OCI-LY7 (cell line): ENCODE measurements at regions not wholly inside any gene's neighbourhood (a gene's known extent, or its start where the extent isn't known, plus 50 kb on each side); places are given as distances from the start of the nearest gene placed in this dataset.

Experiments used
- BruUV-seq: library from RNA; stranded (reverse); fragments of 400-500 nt; replicated peaks from 2 replicates; lab custom pipeline; 2021; lab: Mats Ljungman, UMichigan
- CTCF ChIA-PET: fragments of 300-600 bp; sonication (Branson Sonifier 250); formaldehyde crosslinking; loops from one replicate; lab custom pipeline; 2022; ENCODE audit warnings: antibody characterized with exemption; ENCODE audit not compliant: unreplicated experiment; lab: Charles Lee
- POLR2A ChIA-PET: fragments of 300-600 bp; sonication (Branson Sonifier 250); formaldehyde crosslinking; loops from one replicate; lab custom pipeline; 2022; ENCODE audit warnings: antibody characterized with exemption; lab: Charles Lee
- DNase-seq: peaks from one replicate; pipeline ENCODE4 v3.0.0-alpha.2; 2015; ENCODE audit warnings: low spot score
- H2AFZ ChIP-seq: fragments of 200-600 bp; sonication (generic), shearing (Covaris generic); 2 replicates; pipeline ENCODE4 v1.6.1; 2014; ENCODE audit warnings: mild to moderate bottlenecking, antibody characterized with exemption, low read length, moderate library complexity
- H3K27ac ChIP-seq: fragments of 200-600 bp; sonication (generic); 2 replicates; pipeline ENCODE4 v1.5.1; 2014; ENCODE audit warnings: mixed run types, low read depth, mild to moderate bottlenecking, moderate library complexity, low read length, inconsistent platforms; ENCODE audit not compliant: poor library complexity, severe bottlenecking
- H3K36me3 ChIP-seq: fragments of 200-600 bp; sonication (generic); 2 replicates; pipeline ENCODE4 v1.6.1; 2014; ENCODE audit warnings: mild to moderate bottlenecking, antibody characterized with exemption, low read length, moderate library complexity, mixed read lengths; ENCODE audit not compliant: insufficient read depth
- H3K4me1 ChIP-seq: fragments of 200-600 bp; sonication (generic); 2 replicates; pipeline ENCODE4 v1.5.1; 2014; ENCODE audit warnings: mild to moderate bottlenecking, low read length; ENCODE audit not compliant: insufficient read depth, poor library complexity, severe bottlenecking
- H3K4me2 ChIP-seq: fragments of 200-600 bp; sonication (generic); 2 replicates; pipeline ENCODE4 v1.6.1; 2014; ENCODE audit warnings: mild to moderate bottlenecking, low read length
- H3K4me3 ChIP-seq: fragments of 200-600 bp; sonication (generic); 2 replicates; pipeline ENCODE4 v1.5.1; 2014; ENCODE audit warnings: mild to moderate bottlenecking, low read depth, low read length; ENCODE audit not compliant: poor library complexity, severe bottlenecking
- H3K79me2 ChIP-seq: fragments of 200-600 bp; sonication (generic); 2 replicates; pipeline ENCODE4 v1.6.1; 2016; ENCODE audit warnings: low read depth, mild to moderate bottlenecking, low read length, moderate library complexity, mixed read lengths; ENCODE audit not compliant: insufficient read depth
- H3K9me2 ChIP-seq: fragments of 200-600 bp; sonication (generic); 2 replicates; pipeline ENCODE4 v1.6.1; 2016; ENCODE audit warnings: mild to moderate bottlenecking, low read length, mixed read lengths; ENCODE audit not compliant: insufficient read depth
- H3K9me3 ChIP-seq: fragments of 200-600 bp; sonication (generic); 2 replicates; pipeline ENCODE4 v1.6.1; 2014; ENCODE audit warnings: mild to moderate bottlenecking, mixed run types, low read length, mixed read lengths
- H4K20me1 ChIP-seq: fragments of 200-600 bp; sonication (generic); 2 replicates; pipeline ENCODE4 v1.6.1; 2014; ENCODE audit warnings: mild to moderate bottlenecking, antibody characterized with exemption, low read length, moderate library complexity, mixed read lengths; ENCODE audit not compliant: insufficient read depth
- EZH2phosphoT487 ChIP-seq: fragments of 200-600 bp; sonication (generic); IDR thresholded peaks from 2 replicates; pipeline ENCODE4 v1.6.1; 2018; ENCODE audit warnings: low read depth, borderline replicate concordance, mild to moderate bottlenecking, mixed run types, antibody characterized with exemption, low read length, moderate library complexity, mixed read lengths
- intact Hi-C: fragments of 100-400 bp; cut with micrococcal nuclease; formaldehyde crosslinking; loops from one replicate; pipeline ENCODE4 v1.10.0; 2022; ENCODE audit not compliant: unreplicated experiment
- TF ChIP-seq, protein P1 (sequence below): fragments of 200-600 bp; sonication (generic); conservative IDR thresholded peaks from 2 replicates; pipeline ENCODE4 v1.5.1; 2014; ENCODE audit warnings: mild to moderate bottlenecking, antibody characterized with exemption, low read length, moderate library complexity, mixed read lengths

DNA sequence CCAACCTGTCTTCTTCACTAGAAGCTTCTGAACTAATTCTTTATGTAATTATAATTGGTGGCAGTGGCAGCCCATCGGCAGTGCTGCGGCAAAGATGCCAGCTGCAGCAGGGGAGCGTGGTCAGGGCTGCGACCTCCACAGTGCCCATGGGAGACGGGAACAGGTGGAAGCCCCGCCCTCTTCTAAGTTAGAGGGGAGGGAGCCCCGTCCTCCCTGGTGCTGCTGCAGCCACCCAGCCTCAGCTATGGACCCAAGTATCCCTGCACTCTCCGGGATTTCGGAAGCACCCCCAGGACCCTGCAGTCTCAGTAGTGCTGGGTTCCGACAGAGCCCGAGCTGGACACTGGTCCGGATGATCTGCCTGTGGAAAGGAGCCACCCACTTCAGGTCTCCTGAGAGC, 117.0 kb upstream of the MBL2 start:
- DNase-seq: no peak
- H3K4me1 ChIP-seq: no peaks in the 10 kb centered on the region
- H3K36me3 ChIP-seq: no peaks in the 10 kb centered on the region
- no peaks in the 10 kb centered on the region for H3K9me2 ChIP-seq
- no peaks in the 10 kb centered on the region for H3K9me3 ChIP-seq
- ChIA-PET CTCF (no interaction called here), POLR2A (no interaction called here)
- no peaks in the 10 kb centered on the region for H3K79me2 ChIP-seq
- H3K27ac ChIP-seq: no peak overlapping the region
- no peak for TF ChIP-seq EZH2phosphoT487
- no peak overlapping the region for H3K4me3 ChIP-seq
- BruUV-seq: no TSS peak
- intact Hi-C loops: loop anchor here (10.0 kb wide), 1 partner anchor 1515 kb away; no protein-coding TSS in a partner anchor
- no peak overlapping the region for H3K4me2 ChIP-seq
- H2AFZ ChIP-seq: no peak overlapping the region
- H4K20me1 ChIP-seq: no peaks in the 10 kb centered on the region

DNA sequence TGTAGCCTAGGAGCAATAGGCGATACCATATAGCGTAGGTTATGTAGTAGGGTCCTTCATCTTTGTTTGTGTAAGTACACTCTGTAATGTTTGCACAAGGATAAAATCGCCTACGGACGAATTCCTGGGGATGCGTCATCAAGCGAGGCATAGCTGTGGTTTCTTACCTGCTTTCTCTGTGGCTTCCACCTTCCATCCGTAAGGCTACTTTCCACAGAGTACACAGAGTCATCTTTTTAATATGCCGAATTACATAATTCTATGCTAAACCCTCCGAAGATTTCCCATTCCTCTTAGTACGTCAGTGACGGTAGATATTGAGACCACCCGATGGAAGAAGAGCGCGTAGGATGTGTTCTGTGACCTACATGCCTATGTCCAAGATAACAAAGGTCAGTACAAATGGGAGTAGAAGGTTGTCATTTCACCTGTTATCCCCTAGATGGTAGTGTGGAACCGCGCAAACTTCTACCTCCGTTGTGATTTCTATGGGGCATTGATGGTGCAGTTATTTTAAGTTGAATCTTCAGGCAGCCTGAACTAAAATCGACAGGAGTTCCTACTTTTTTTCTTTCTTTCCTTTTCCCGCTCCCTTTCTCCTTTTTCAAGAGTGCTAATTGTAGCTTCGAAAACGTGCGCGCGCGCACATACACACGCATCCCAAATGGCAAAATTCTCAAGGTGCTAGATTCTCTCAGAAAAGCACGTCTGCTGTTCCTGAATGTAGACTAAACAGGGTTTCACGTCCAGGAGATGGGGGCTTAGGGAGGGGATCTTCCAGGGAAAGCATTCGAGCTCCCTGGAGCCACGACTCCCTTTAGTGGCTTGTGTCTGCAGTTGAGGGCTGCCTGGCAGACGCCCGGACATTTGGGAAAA, 111.7 kb upstream of the MBL2 start:
- no TSS peak for BruUV-seq
- ChIA-PET CTCF (no interaction called here), POLR2A (interaction anchor here (0.6 to 0.8 kb wide), 2 partner anchors 66 to 68 kb away, joined by 3 to 4 read pairs; no protein-coding TSS in a partner anchor)
- TF ChIP-seq, protein P1, sequence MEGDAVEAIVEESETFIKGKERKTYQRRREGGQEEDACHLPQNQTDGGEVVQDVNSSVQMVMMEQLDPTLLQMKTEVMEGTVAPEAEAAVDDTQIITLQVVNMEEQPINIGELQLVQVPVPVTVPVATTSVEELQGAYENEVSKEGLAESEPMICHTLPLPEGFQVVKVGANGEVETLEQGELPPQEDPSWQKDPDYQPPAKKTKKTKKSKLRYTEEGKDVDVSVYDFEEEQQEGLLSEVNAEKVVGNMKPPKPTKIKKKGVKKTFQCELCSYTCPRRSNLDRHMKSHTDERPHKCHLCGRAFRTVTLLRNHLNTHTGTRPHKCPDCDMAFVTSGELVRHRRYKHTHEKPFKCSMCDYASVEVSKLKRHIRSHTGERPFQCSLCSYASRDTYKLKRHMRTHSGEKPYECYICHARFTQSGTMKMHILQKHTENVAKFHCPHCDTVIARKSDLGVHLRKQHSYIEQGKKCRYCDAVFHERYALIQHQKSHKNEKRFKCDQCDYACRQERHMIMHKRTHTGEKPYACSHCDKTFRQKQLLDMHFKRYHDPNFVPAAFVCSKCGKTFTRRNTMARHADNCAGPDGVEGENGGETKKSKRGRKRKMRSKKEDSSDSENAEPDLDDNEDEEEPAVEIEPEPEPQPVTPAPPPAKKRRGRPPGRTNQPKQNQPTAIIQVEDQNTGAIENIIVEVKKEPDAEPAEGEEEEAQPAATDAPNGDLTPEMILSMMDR: peak; percentile 87
- no peak for TF ChIP-seq EZH2phosphoT487
- H3K4me3 ChIP-seq: no peak overlapping the region
- no peaks in the 10 kb centered on the region for H3K4me1 ChIP-seq
- no peak overlapping the region for H2AFZ ChIP-seq
- no peak overlapping the region for H3K27ac ChIP-seq
- intact Hi-C loops: loop anchor here (2.0 to 10.0 kb wide), 2 partner anchors 65 to 1521 kb away; no protein-coding TSS in a partner anchor
- DNase-seq: peak; percentile 50
- H3K9me3 ChIP-seq: no peaks in the 10 kb centered on the region
- H3K4me2 ChIP-seq: no peak overlapping the region
- no peaks in the 10 kb centered on the region for H3K9me2 ChIP-seq
- H3K79me2 ChIP-seq: no peaks in the 10 kb centered on the region
- no peaks in the 10 kb centered on the region for H3K36me3 ChIP-seq
- H4K20me1 ChIP-seq: no peaks in the 10 kb centered on the region

DNA sequence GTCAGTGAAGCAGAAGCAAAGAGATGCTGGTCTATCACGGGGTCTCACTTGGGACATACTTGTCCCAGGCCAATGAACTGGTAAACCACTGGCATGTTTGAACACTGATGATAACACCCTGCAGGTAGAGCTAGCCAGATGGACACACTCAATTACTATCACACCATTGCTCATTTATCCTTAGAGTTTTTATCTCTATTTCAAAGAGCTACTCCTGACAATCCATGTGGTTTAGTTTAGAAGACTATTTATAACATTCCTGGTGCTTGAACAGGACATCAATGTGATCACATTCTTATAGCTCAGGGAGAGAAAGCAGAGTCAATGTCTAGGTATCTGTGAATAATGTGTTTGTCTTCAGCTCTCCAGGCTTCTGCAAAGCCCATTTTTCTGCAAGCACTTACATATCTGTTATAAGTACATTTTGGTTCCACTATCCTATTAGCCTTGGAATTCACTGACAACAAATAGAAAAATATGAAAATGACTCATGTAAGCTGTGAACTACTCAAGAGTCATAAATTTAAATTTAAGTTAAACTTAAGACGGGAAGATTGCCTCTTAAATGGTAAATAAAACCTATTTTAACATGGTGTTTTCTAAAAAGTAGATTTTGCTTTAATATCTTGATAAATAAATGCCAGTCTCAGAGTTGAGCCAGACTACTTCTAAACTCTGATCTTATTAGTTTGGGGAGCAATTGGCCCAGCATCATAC, 106.7 kb upstream of the MBL2 start:
- CTCF ChIA-PET: no interaction called here

More for the DNA sequence above, 106.7 kb upstream of the MBL2 start:
- Histone ChIP-seq H3K4me3 (no peak overlapping the region), H3K9me2 (no peaks in the 10 kb centered on the region), H3K79me2 (no peaks in the 10 kb centered on the region), H3K4me2 (no peak overlapping the region), H4K20me1 (no peaks in the 10 kb centered on the region), H2AFZ (no peak overlapping the region), H3K4me1 (no peaks in the 10 kb centered on the region), H3K9me3 (no peaks in the 10 kb centered on the region), H3K36me3 (no peaks in the 10 kb centered on the region), H3K27ac (no peak overlapping the region)
- TF ChIP-seq, protein P1: no peak
- TF ChIP-seq EZH2phosphoT487: no peak
- no TSS peak for BruUV-seq
- POLR2A ChIA-PET: no interaction called here
- intact Hi-C loops: no loop called here
- DNase-seq: no peak
